HepG2 (cell line): ENCODE measurements at regions not wholly inside any gene's neighbourhood (a gene's known extent, or its start where the extent isn't known, plus 50 kb on each side); places are given as distances from the start of the nearest gene placed in this dataset.

Source experiments
- ATAC-seq: fragments of 200-7000 bp; cut with Tn5 transposase; 3 replicates; pipeline ENCODE4 v1.9.1; 2020; ENCODE audit warnings: mild to moderate bottlenecking, moderate library complexity
- BruUV-seq: library from RNA; stranded (reverse); fragments of 400-500 nt; replicated peaks from 2 replicates; lab custom pipeline; 2021; lab: Mats Ljungman, UMichigan
- CTCF ChIA-PET: fragments of 300-600 bp; formaldehyde crosslinking; extraction: SDS; loops from one replicate; lab custom pipeline; 2021; ENCODE audit warnings: low total read pairs, inconsistent platforms, low intra/inter-chr PET ratio; lab: Yijun Ruan, JAX
- POLR2A ChIA-PET: fragments of 350-600 bp; sonication (Branson Sonifier 250); formaldehyde crosslinking; loops from one replicate; lab custom pipeline; 2020; ENCODE audit warnings: antibody characterized with exemption, inconsistent platforms; lab: Yijun Ruan, JAX
- DNase-seq: peaks from one replicate; pipeline ENCODE4 v3.0.0-alpha.2; 2015; ENCODE audit warnings: low spot score
- FAIRE-seq: peaks from 3 replicates; lab custom pipeline; 2011; peaks lifted over from hg19 to GRCh38; lab: Jason Lieb, UNC
- H2AFZ ChIP-seq: one replicate; pipeline ENCODE4 v1.6.1; 2011; ENCODE audit warnings: low read length, inconsistent platforms
- H3K27ac ChIP-seq: fragments of 300-600 bp; 3 replicates; pipeline ENCODE4 v1.8.0; 2011; ENCODE audit warnings: mixed run types, mild to moderate bottlenecking, mixed read lengths, low read length, inconsistent platforms; ENCODE audit not compliant: insufficient read depth; ENCODE audit errors: extremely low read length
- H3K27me3 ChIP-seq, 2 experiments: fragments of 200-600 bp in 1 of 2; 2 replicates in 1 of 2; 3 replicates in 1 of 2; pipeline versions ENCODE4 v1.6.0 to v1.8.0; 2011; ENCODE audit warnings: low read length in 2 of 2, mild to moderate bottlenecking in 2 of 2, moderate library complexity in 2 of 2, inconsistent platforms in 1 of 2; ENCODE audit not compliant: insufficient read depth in 2 of 2, control insufficient read depth in 1 of 2
- H3K36me3 ChIP-seq, 2 experiments: fragments of 200-600 bp in 1 of 2; replicated peaks in 1 of 2; 2 replicates in 1 of 2; 3 replicates in 1 of 2; pipeline versions ENCODE4 v1.5.1 to v1.8.0; 2011; ENCODE audit warnings: low read length in 2 of 2, inconsistent platforms in 1 of 2; ENCODE audit not compliant: insufficient read depth in 2 of 2, control insufficient read depth in 1 of 2
- H3K4me1 ChIP-seq: 2 replicates; pipeline ENCODE4 v1.5.1; 2012; ENCODE audit warnings: low read length, inconsistent platforms; ENCODE audit not compliant: insufficient read depth
- H3K4me2 ChIP-seq: 2 replicates; pipeline ENCODE4 v1.6.0; 2011; ENCODE audit warnings: low read depth, low read length, inconsistent platforms
- H3K4me3 ChIP-seq, 3 experiments: fragments of 200-600 bp in 1 of 3; sonication (generic), shearing (Covaris generic) in 1 of 3; replicated peaks in 1 of 3; 2 replicates each; pipeline ENCODE4 v1.5.1; 2011 to 2016; ENCODE audit warnings: low read length in 3 of 3, inconsistent platforms in 2 of 3, low read depth in 2 of 3, mild to moderate bottlenecking in 2 of 3, control low read depth in 1 of 3, mixed read lengths in 1 of 3; ENCODE audit not compliant: insufficient read depth in 1 of 3
- H3K79me2 ChIP-seq: one replicate; pipeline ENCODE4 v1.6.1; 2011; ENCODE audit warnings: low read length, inconsistent platforms; ENCODE audit not compliant: insufficient read depth
- H3K9ac ChIP-seq: 2 replicates; pipeline ENCODE4 v1.6.0; 2011; ENCODE audit warnings: mild to moderate bottlenecking, low read depth, low read length, inconsistent platforms; ENCODE audit not compliant: insufficient read depth
- H3K9me3 ChIP-seq: 2 replicates; pipeline ENCODE4 v1.5.1; 2012; ENCODE audit warnings: mild to moderate bottlenecking, low read length
- H4K20me1 ChIP-seq: 2 replicates; pipeline ENCODE4 v1.6.0; 2011; ENCODE audit warnings: inconsistent platforms, mild to moderate bottlenecking, low read length, moderate library complexity; ENCODE audit not compliant: insufficient read depth
- CERS6 ChIP-seq: sonication (generic); formaldehyde crosslinking; IDR thresholded peaks from 2 replicates; pipeline ENCODE4 v1.5.0; 2020; ENCODE audit warnings: missing genetic modification reagents
- FOXM1 ChIP-seq: sonication (generic); formaldehyde crosslinking; IDR thresholded peaks from 2 replicates; pipeline ENCODE4 v1.5.0; 2020; ENCODE audit warnings: missing genetic modification reagents
- KDM5B ChIP-seq: sonication (generic); formaldehyde crosslinking; IDR thresholded peaks from 2 replicates; pipeline ENCODE4 v1.4.0; 2020; ENCODE audit warnings: missing genetic modification reagents, mild to moderate bottlenecking, borderline replicate concordance
- MTF2 ChIP-seq: sonication (generic); formaldehyde crosslinking; IDR thresholded peaks from 2 replicates; pipeline ENCODE4 v1.5.0; 2020; ENCODE audit warnings: missing genetic modification reagents, borderline replicate concordance
- MZF1 ChIP-seq: sonication (generic); formaldehyde crosslinking; IDR thresholded peaks from 2 replicates; pipeline ENCODE4 v1.8.1; 2023; ENCODE audit warnings: mild to moderate bottlenecking, missing genetic modification reagents, borderline replicate concordance
- POLR2G ChIP-seq: fragments of 200-400 bp; formaldehyde crosslinking; IDR thresholded peaks from 2 replicates; pipeline ENCODE4 v1.6.1; 2018; ENCODE audit warnings: mild to moderate bottlenecking, low read depth, low read length, moderate library complexity
- RERE ChIP-seq: IDR thresholded peaks from 2 replicates; pipeline ENCODE4 v1.6.1; 2016; ENCODE audit warnings: low read depth, missing genetic modification reagents, missing compliant biosample characterization
- RXRB ChIP-seq: IDR thresholded peaks from 2 replicates; pipeline ENCODE4 v1.6.1; 2016; ENCODE audit warnings: borderline replicate concordance, missing genetic modification reagents, missing compliant biosample characterization
- SKI ChIP-seq: fragments of 450-650 bp; IDR thresholded peaks from one replicate; pipeline ENCODE4 v1.6.1; 2018; ENCODE audit warnings: mild to moderate bottlenecking; ENCODE audit not compliant: partially characterized antibody
- TFE3 ChIP-seq: IDR thresholded peaks from 2 replicates; pipeline ENCODE4 v1.6.1; 2016
- THRA ChIP-seq: sonication (generic); formaldehyde crosslinking; IDR thresholded peaks from 2 replicates; pipeline ENCODE4 v1.4.0; 2020; ENCODE audit warnings: missing genetic modification reagents, borderline replicate concordance
- ZNF18 ChIP-seq: sonication (generic); formaldehyde crosslinking; IDR thresholded peaks from 2 replicates; pipeline ENCODE4 v1.8.0; 2022; ENCODE audit warnings: mild to moderate bottlenecking, missing genetic modification reagents; ENCODE audit not compliant: insufficient replicate concordance
- WGBS: methylation state at CpG from one replicate; pipeline ENCODE4 v1.1.6; 2017; ENCODE audit warnings: low lambda C conversion rate; 5-methylcytosine and 5-hydroxymethylcytosine counted together
- in situ Hi-C: cut with HindIII; loops from 2 replicates; pipeline ENCODE4 v1.10.0; 2017; ENCODE audit warnings: low pct_unique_long_range_greater_than_20kb; ENCODE audit not compliant: extremely low pct_ligation_motif_present
- intact Hi-C: fragments of 100-400 bp; cut with micrococcal nuclease; formaldehyde crosslinking; loops from one replicate; pipeline ENCODE4 v1.10.0; 2022; ENCODE audit not compliant: unreplicated experiment

GRCh38 chr3:145492456-145492855, 668.5 kb downstream of the PLOD2 start:
- ATAC-seq (no peak), FAIRE-seq (no peak)
- TF ChIP-seq RERE (CRISPR knock-in tag): no peak
- TF ChIP-seq THRA (CRISPR knock-in tag): no peak
- no peak for TF ChIP-seq TFE3
- TF ChIP-seq POLR2G: no peak
- no peak for TF ChIP-seq KDM5B (CRISPR knock-in tag)
- no peak for TF ChIP-seq SKI
- TF ChIP-seq CERS6 (CRISPR knock-in tag): no peak
- TF ChIP-seq FOXM1 (CRISPR knock-in tag): no peak
- TF ChIP-seq MTF2 (CRISPR knock-in tag): no peak
- no peak for TF ChIP-seq RXRB (CRISPR knock-in tag)
- no peak for TF ChIP-seq ZNF18 (CRISPR knock-in tag)
- TF ChIP-seq MZF1 (CRISPR knock-in tag): no peak

More at GRCh38 chr3:145492456-145492855, 668.5 kb downstream of the PLOD2 start:
- H2AFZ ChIP-seq: no peak overlapping the region
- no peaks in the 10 kb centered on the region for H3K27me3 ChIP-seq
- no peak for DNase-seq
- H3K27ac ChIP-seq: no peak overlapping the region
- in situ Hi-C loops: no loop called here
- CTCF ChIA-PET: no interaction called here
- intact Hi-C loops: no loop called here
- H3K4me1 ChIP-seq: no peaks in the 10 kb centered on the region
- BruUV-seq: no TSS peak
- H3K9me3 ChIP-seq: no peaks in the 10 kb centered on the region
- H3K4me2 ChIP-seq: no peak overlapping the region
- no peaks in the 10 kb centered on the region for H4K20me1 ChIP-seq
- POLR2A ChIA-PET: no interaction called here
- H3K4me3 ChIP-seq: no peak overlapping the region
- no peak overlapping the region for H3K9ac ChIP-seq
- H3K79me2 ChIP-seq: no peaks in the 10 kb centered on the region
- H3K36me3 ChIP-seq: no peaks in the 10 kb centered on the region
- 4% methylated on average over 2 of the region's 2 CpGs for WGBS
